Panc1 (cell line): ENCODE measurements at regions not wholly inside any gene's neighbourhood (a gene's known extent, or its start where the extent isn't known, plus 50 kb on each side); places are given as distances from the start of the nearest gene placed in this dataset.

Source experiments
- CTCF ChIP-seq: fragments of 450-650 bp; IDR thresholded peaks from 2 replicates; pipeline ENCODE4 v1.5.1; 2017; ENCODE audit warnings: mild to moderate bottlenecking
- POLR2AphosphoS5 ChIP-seq: IDR thresholded peaks from 2 replicates; pipeline ENCODE4 v1.6.1; 2012; ENCODE audit warnings: mild to moderate bottlenecking, low read depth, low read length, moderate library complexity
- REST ChIP-seq, 2 experiments: IDR thresholded peaks; 2 replicates each; pipeline ENCODE4 v1.6.1; 2011 to 2012; ENCODE audit warnings: low read depth in 2 of 2, control low read depth in 1 of 2, low read length in 1 of 2, mild to moderate bottlenecking in 1 of 2, moderate library complexity in 1 of 2; ENCODE audit not compliant: insufficient read depth in 1 of 2
- SIN3A ChIP-seq: IDR thresholded peaks from 2 replicates; pipeline ENCODE4 v1.6.1; 2012; ENCODE audit warnings: low read depth, mild to moderate bottlenecking, low read length, moderate library complexity, borderline replicate concordance; ENCODE audit not compliant: insufficient read depth
- TCF7L2 ChIP-seq: IDR thresholded peaks from 2 replicates; pipeline ENCODE4 v1.6.1; 2011; ENCODE audit warnings: mild to moderate bottlenecking, low read depth, low read length, inconsistent platforms

- TF ChIP-seq POLR2AphosphoS5 (no peak), CTCF (no peak), TCF7L2 (no peak), SIN3A (no peak), REST (IDR thresholded peaks at IDR 0.05; ENCODE audit: insufficient read depth in 1 of 2, low read depth in 2 of 2, low read length in 1 of 2) (no peak)
Observed at GRCh38 chr6:98033617-98034016, 750.6 kb upstream of the MMS22L start.
